SJSA1 (cell line): ENCODE measurements at regions not wholly inside any gene's neighbourhood (a gene's known extent, or its start where the extent isn't known, plus 50 kb on each side); places are given as distances from the start of the nearest gene placed in this dataset.

Experiments used
- DNase-seq, 2 experiments: peaks; one replicate each; pipeline ENCODE4 v3.0.0-alpha.2; 2015 to 2020; ENCODE audit warnings: low spot score in 2 of 2, low read depth in 1 of 2
- H3K27ac ChIP-seq: fragments of 250-450 bp; sonication (Bioruptor Pico); 2 replicates; pipeline ENCODE4 v1.5.1; 2020; ENCODE audit warnings: mild to moderate bottlenecking, moderate library complexity
- H3K27me3 ChIP-seq: fragments of 250-450 bp; sonication (Bioruptor Pico); replicated peaks from 2 replicates; pipeline ENCODE4 v1.5.1; 2020; ENCODE audit warnings: mild to moderate bottlenecking, moderate library complexity
- H3K36me3 ChIP-seq: fragments of 250-450 bp; sonication (Bioruptor Pico); 2 replicates; pipeline ENCODE4 v1.5.1; 2020; ENCODE audit warnings: mild to moderate bottlenecking
- H3K4me1 ChIP-seq: fragments of 250-450 bp; sonication (Bioruptor Pico); replicated peaks from 2 replicates; pipeline ENCODE4 v1.6.1; 2021; ENCODE audit warnings: mild to moderate bottlenecking
- H3K4me3 ChIP-seq: fragments of 250-450 bp; sonication (Bioruptor Pico); 2 replicates; pipeline ENCODE4 v1.5.1; 2020; ENCODE audit warnings: mild to moderate bottlenecking
- H3K9me3 ChIP-seq: fragments of 250-450 bp; sonication (Bioruptor Pico); replicated peaks from 2 replicates; pipeline ENCODE4 v1.5.1; 2020; ENCODE audit warnings: mild to moderate bottlenecking

- Histone ChIP-seq H3K36me3 (no peaks in the 10 kb centered on the region), H3K27ac (no peak overlapping the region), H3K9me3 (no peaks in the 10 kb centered on the region), H3K4me3 (no peak overlapping the region), H3K4me1 (no peaks in the 10 kb centered on the region), H3K27me3 (no peaks in the 10 kb centered on the region)
- DNase-seq, result no peak
Measured at GRCh38 chrX:112164420-112164819, 81.8 kb upstream of the TRPC5 start.

- Histone ChIP-seq H3K27ac (no peak overlapping the region), H3K36me3 (no peaks in the 10 kb centered on the region), H3K4me1 (no peaks in the 10 kb centered on the region), H3K4me3 (no peak overlapping the region), H3K9me3 (no peaks in the 10 kb centered on the region), H3K27me3 (no peaks in the 10 kb centered on the region)
- DNase-seq, result no peak
Measured at GRCh38 chrX:112163906-112164305, 81.3 kb upstream of the TRPC5 start.

- DNase-seq, result no peak
- no peaks in the 10 kb centered on the region for H3K9me3 ChIP-seq
- no peak overlapping the region for H3K27ac ChIP-seq
- no peak overlapping the region for H3K4me3 ChIP-seq
- no peaks in the 10 kb centered on the region for H3K4me1 ChIP-seq
- no peaks in the 10 kb centered on the region for H3K36me3 ChIP-seq
- no peaks in the 10 kb centered on the region for H3K27me3 ChIP-seq
Measured at GRCh38 chrX:112148397-112148796, 65.8 kb upstream of the TRPC5 start.

- no peaks in the 10 kb centered on the region for H3K36me3 ChIP-seq
- no peak overlapping the region for H3K27ac ChIP-seq
- H3K27me3 ChIP-seq, result no peaks in the 10 kb centered on the region
- H3K4me1 ChIP-seq, result no peaks in the 10 kb centered on the region
- no peaks in the 10 kb centered on the region for H3K9me3 ChIP-seq
- no peak overlapping the region for H3K4me3 ChIP-seq
- no peak for DNase-seq
Measured at GRCh38 chrX:112147206-112147605, 64.6 kb upstream of the TRPC5 start.

- Histone ChIP-seq H3K36me3 (no peaks in the 10 kb centered on the region), H3K9me3 (no peaks in the 10 kb centered on the region), H3K4me3 (no peak overlapping the region), H3K4me1 (no peaks in the 10 kb centered on the region), H3K27ac (no peak overlapping the region), H3K27me3 (no peaks in the 10 kb centered on the region)
- no peak for DNase-seq
Measured at GRCh38 chrX:112137276-112137675, 54.7 kb upstream of the TRPC5 start.
